GM12873 (cell line): ENCODE measurements at regions not wholly inside any gene's neighbourhood (a gene's known extent, or its start where the extent isn't known, plus 50 kb on each side); places are given as distances from the start of the nearest gene placed in this dataset.

Experiments used
- CTCF ChIP-seq: IDR thresholded peaks from 2 replicates; pipeline ENCODE4 v1.5.1; 2012; ENCODE audit warnings: low read depth, mild to moderate bottlenecking, moderate library complexity, low read length, control low read depth; ENCODE audit not compliant: insufficient read depth; ENCODE audit errors: missing control alignments

GRCh38 chr22:49440931-49441330 lies 386.7 kb downstream of the BRD1 start:
- no peak for TF ChIP-seq CTCF

- no peak for TF ChIP-seq CTCF
Observed at GRCh38 chr22:49439373-49439772, 388.3 kb downstream of the BRD1 start.

GRCh38 chr22:49437956-49438355 lies 389.7 kb downstream of the BRD1 start:
- no peak for TF ChIP-seq CTCF

GRCh38 chr22:49437356-49437755 lies 390.3 kb downstream of the BRD1 start:
- no peak for TF ChIP-seq CTCF

GRCh38 chr22:49436056-49436455 lies 391.6 kb downstream of the BRD1 start:
- TF ChIP-seq CTCF, result no peak

- TF ChIP-seq CTCF, result no peak
Observed at GRCh38 chr22:49435596-49435995, 392.1 kb downstream of the BRD1 start.

- no peak for TF ChIP-seq CTCF
Observed at GRCh38 chr22:49433717-49434611, 393.7 kb downstream of the BRD1 start.
